Common myeloid progenitor, CD34-positive (primary cell): ENCODE measurements at regions not wholly inside any gene's neighbourhood (a gene's known extent, or its start where the extent isn't known, plus 50 kb on each side); places are given as distances from the start of the nearest gene placed in this dataset.

Source experiments
- CTCF ChIA-PET: fragments of 350-600 bp; sonication (Branson Sonifier 250); formaldehyde crosslinking; loops from one replicate; lab custom pipeline; 2021; ENCODE audit warnings: antibody characterized with exemption; lab: Charles Lee
- POLR2A ChIA-PET: fragments of 350-600 bp; sonication (Branson Sonifier 250); formaldehyde crosslinking; loops from one replicate; lab custom pipeline; 2021; ENCODE audit warnings: antibody characterized with exemption; lab: Charles Lee
- DNase-seq, 3 donors: peaks; one replicate each; pipeline versions ENCODE4 v3.0.0 to v3.0.0-alpha.2; 2013
- H3K27ac ChIP-seq, 2 experiments: 1 replicate in 1 of 2; 2 replicates in 1 of 2; pipeline ENCODE4 v1.7.0; 2013; ENCODE audit warnings: inconsistent platforms in 2 of 2, low read length in 2 of 2, mild to moderate bottlenecking in 2 of 2, low read depth in 1 of 2, moderate library complexity in 1 of 2; ENCODE audit not compliant: severe bottlenecking in 2 of 2, insufficient read depth in 1 of 2, poor library complexity in 1 of 2
- H3K27me3 ChIP-seq, 5 experiments: replicated peaks in 2 of 5; 1 replicate in 3 of 5; 2 replicates in 2 of 5; pipeline versions ENCODE4 v1.6.1 to v1.7.0; 2013; ENCODE audit warnings: low read length in 4 of 5, mild to moderate bottlenecking in 2 of 5, moderate library complexity in 2 of 5, inconsistent platforms in 1 of 5; ENCODE audit not compliant: insufficient read depth in 5 of 5, control insufficient read depth in 4 of 5
- H3K36me3 ChIP-seq, 4 experiments: 1 replicate in 2 of 4; 2 replicates in 2 of 4; pipeline versions ENCODE4 v1.6.1 to v1.7.0; 2013; ENCODE audit warnings: low read length in 3 of 4, control low read depth in 1 of 4, mild to moderate bottlenecking in 1 of 4; ENCODE audit not compliant: control insufficient read depth in 4 of 4, insufficient read depth in 4 of 4
- H3K4me1 ChIP-seq, 4 experiments: 1 replicate in 3 of 4; 2 replicates in 1 of 4; pipeline versions ENCODE4 v1.6.1 to v1.7.1; 2013; ENCODE audit warnings: low read length in 3 of 4, mild to moderate bottlenecking in 3 of 4, control low read depth in 1 of 4, inconsistent platforms in 1 of 4, moderate library complexity in 1 of 4; ENCODE audit not compliant: control insufficient read depth in 4 of 4, insufficient read depth in 4 of 4; ENCODE audit errors: control extremely low read depth in 1 of 4
- H3K4me3 ChIP-seq, 7 experiments: 1 replicate in 4 of 7; 2 replicates in 3 of 7; pipeline versions ENCODE4 v1.5.1 to v1.7.0; 2013; ENCODE audit warnings: mild to moderate bottlenecking in 7 of 7, low read length in 6 of 7, moderate library complexity in 6 of 7, inconsistent platforms in 2 of 7, low read depth in 2 of 7, control low read depth in 1 of 7; ENCODE audit not compliant: insufficient read depth in 4 of 7, control insufficient read depth in 1 of 7; ENCODE audit errors: extremely low read depth in 1 of 7
- H3K9me3 ChIP-seq, 5 experiments: 1 replicate in 4 of 5; 2 replicates in 1 of 5; pipeline versions ENCODE4 v1.6.1 to v1.7.1; 2013; ENCODE audit warnings: low read length in 4 of 5, mild to moderate bottlenecking in 2 of 5, inconsistent platforms in 1 of 5, low read depth in 1 of 5, moderate library complexity in 1 of 5; ENCODE audit not compliant: control insufficient read depth in 4 of 5, insufficient read depth in 2 of 5; ENCODE audit errors: control extremely low read depth in 1 of 5
- WGBS: methylation state at CpG from one replicate; pipeline ENCODE4 v1.1.5; 2013; ENCODE audit not compliant: insufficient coverage; 5-methylcytosine and 5-hydroxymethylcytosine counted together

DNA sequence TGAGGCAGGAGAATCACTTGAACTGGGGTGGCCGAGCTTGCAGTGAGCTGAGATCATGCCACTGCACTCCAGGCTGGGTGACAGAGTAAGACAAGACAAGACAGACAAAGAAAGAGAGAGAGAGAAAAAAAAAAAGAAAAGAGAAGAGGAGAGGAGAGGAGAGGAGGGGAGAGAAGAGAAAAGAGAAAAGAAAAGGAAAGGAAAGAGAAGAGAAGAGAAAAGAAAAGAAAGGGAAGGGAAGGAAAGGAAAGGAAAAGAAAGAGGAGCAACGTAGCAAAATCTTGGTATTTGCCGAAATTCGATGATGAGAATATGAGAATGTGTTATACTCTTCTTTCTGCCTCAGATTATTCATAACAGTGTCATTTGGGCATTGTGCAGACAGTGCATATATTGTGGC lies 101.2 kb upstream of the PFKP start:
- Histone ChIP-seq H3K27ac (no peak overlapping the region), H3K4me1 (no peaks in the 10 kb centered on the region), H3K36me3 (no peaks in the 10 kb centered on the region), H3K27me3 (peaks cover 0 to 1% (median 0%) of the 10 kb centered on the region in 5 experiments), H3K4me3 (no peak overlapping the region), H3K9me3 (no peaks in the 10 kb centered on the region)
- 69% methylated on average over 4 of the region's 4 CpGs for WGBS
- CTCF ChIA-PET = no interaction called here
- DNase-seq = no peak
- POLR2A ChIA-PET = no interaction called here

DNA sequence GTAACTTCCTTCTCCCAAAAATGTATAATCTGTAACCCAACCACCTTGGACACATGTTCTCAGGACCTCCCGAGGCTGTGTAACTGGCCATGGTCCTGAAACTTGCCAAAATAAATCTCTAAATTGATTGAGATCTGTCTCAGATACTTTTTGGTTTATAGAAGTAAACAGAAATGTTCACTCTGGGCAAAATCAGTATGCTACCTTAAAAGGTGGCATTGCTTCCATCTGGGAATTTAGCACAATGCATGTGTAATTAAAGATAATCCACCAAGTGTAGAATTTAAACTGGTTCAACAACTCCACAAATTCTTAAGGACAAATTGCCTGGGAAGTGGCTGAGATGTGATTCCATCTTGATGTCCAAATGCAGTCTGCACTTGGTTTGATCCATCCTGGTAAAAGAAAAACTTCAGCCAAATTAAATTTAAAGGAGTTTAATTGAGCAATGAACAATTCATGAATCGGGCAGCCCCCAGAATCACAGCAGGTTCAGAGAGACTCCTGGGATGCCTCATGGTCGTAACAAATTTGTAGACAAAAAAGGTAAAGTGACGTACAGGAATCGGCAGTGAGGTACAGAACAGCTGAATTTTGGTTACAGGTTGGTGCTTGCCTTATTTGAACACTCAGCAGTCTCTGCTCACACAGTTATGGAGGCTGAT lies 102.6 kb upstream of the PFKP start:
- WGBS = 100% methylated on average over 3 of the region's 5 CpGs
- H3K9me3 ChIP-seq = no peaks in the 10 kb centered on the region
- peaks cover 0 to 3% (median 1%) of the 10 kb centered on the region in 5 experiments for H3K27me3 ChIP-seq
- H3K4me3 ChIP-seq = no peak overlapping the region
- POLR2A ChIA-PET = no interaction called here
- peak in 2 of 3 donors; percentile 4 to 5 for DNase-seq
- no peaks in the 10 kb centered on the region for H3K36me3 ChIP-seq
- CTCF ChIA-PET = no interaction called here
- no peak overlapping the region for H3K27ac ChIP-seq
- no peaks in the 10 kb centered on the region for H3K4me1 ChIP-seq

DNA sequence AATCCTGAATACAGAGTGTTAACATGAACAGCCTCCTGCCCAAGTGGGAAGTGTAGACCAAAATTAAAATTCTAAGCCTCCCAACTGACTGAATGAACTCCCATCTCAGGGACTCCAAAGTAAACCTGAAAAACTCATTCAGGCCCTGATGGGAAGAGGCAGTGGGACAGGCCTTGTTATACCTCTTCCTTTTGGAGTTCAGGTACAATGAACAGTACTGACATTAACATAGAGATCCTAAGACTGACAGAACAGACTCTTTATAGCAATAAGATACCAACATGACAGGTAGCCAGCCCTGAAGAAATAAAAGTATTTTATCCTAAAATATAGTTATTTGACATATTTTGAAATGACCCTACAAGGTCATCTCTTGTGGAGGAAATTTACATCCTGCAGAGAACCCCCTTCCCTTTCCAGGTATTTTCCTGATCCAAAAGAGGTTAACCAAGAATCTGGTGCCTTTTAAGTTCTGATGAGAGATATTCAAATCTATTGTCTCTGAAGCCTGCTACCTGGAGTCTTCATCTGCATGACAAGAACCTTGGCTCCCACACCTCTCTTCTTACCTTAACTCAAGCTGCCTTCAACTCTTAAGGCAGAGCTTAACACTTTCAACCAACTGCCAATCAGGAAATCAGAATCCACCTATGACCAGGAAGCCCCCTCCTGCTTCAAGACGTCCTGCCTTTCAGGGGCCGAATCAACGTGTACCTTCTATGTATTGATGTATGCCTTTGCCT lies 103.3 kb upstream of the PFKP start:
- H3K4me3 ChIP-seq = no peak overlapping the region
- H3K27me3 ChIP-seq = peaks cover 0 to 3% (median 1%) of the 10 kb centered on the region in 5 experiments
- no peaks in the 10 kb centered on the region for H3K9me3 ChIP-seq
- no CpG with 5 or more reads among the region's 3 CpGs for WGBS
- CTCF ChIA-PET = no interaction called here
- DNase-seq = no peak
- H3K36me3 ChIP-seq = no peaks in the 10 kb centered on the region
- no peaks in the 10 kb centered on the region for H3K4me1 ChIP-seq
- H3K27ac ChIP-seq = no peak overlapping the region
- POLR2A ChIA-PET = no interaction called here

DNA sequence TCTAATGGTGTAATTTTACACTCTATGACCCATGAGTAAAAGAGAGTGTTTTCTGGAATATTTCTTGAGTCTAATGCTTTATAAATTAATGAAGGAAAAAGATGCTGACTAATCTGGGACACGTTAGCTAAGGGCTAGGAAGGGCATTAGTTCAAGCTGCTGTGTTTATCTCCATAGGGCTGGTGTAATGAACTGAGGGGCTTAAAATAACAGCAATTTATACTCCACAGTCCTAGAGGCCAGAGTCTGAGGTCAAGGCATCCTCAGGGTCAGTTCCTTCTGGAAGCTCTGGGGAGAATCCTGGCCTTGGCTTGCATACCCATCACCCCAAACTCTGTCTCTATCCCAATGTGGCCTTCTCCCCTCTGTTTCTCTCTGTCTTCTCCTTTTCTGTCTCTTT lies 105.2 kb upstream of the PFKP start:
- no peaks in the 10 kb centered on the region for H3K36me3 ChIP-seq
- peaks cover 0 to 3% (median 1%) of the 10 kb centered on the region in 5 experiments for H3K27me3 ChIP-seq
- H3K4me1 ChIP-seq = no peaks in the 10 kb centered on the region
- no peak for DNase-seq
- no peak overlapping the region for H3K27ac ChIP-seq
- no peaks in the 10 kb centered on the region for H3K9me3 ChIP-seq
- ChIA-PET CTCF (no interaction called here), POLR2A (no interaction called here)
- WGBS = 83% methylated on average over 1 of the region's 1 CpG
- H3K4me3 ChIP-seq = no peak overlapping the region

DNA sequence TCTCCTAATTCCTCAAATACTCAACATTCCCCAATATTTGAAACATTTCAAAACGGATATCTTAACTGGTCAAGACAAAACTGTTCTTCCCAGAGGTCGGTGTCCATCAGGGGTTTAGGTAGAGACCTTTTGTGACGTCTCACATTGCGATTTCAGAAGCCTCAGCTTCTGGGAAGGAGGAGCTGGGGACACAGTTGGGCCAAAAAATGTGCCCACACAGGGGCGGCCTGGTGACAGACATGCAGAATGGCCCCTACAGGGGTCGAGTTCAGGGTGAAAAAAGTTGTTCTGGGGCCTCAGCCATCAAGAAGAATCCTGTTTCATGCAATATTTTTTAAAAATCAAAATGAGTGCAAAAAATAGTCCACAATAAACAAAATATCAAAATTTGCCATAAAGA lies 108.7 kb upstream of the PFKP start:
- H3K27me3 ChIP-seq = peaks cover 0 to 10% (median 1%) of the 10 kb centered on the region in 5 experiments
- ChIA-PET CTCF (no interaction called here), POLR2A (no interaction called here)
- no peaks in the 10 kb centered on the region for H3K4me1 ChIP-seq
- 89% methylated on average over 4 of the region's 6 CpGs for WGBS
- H3K27ac ChIP-seq = no peak overlapping the region
- no peaks in the 10 kb centered on the region for H3K36me3 ChIP-seq
- DNase-seq = no peak
- no peaks in the 10 kb centered on the region for H3K9me3 ChIP-seq
- H3K4me3 ChIP-seq = no peak overlapping the region

DNA sequence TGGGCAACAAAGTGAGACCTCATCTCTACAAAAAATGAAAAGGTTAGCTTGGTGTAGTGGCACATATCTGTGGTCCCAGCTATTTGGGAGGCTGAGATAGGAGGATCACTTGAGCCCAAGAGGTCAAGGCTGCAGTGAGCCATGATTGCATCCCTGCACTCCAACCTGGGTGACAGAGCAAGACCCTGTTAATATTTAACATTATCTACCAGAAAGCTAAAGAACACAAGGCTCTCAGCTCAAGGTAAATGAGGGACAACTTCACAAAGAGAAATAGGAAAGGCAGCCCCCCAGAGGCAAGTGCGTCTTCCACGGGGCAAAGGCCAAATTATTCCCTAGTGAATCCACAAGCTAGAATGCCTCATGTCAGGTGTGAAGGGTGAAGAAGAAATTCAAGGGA lies 109.6 kb upstream of the PFKP start:
- ChIA-PET CTCF (no interaction called here), POLR2A (no interaction called here)
- H3K27me3 ChIP-seq = peaks cover 0 to 10% (median 4%) of the 10 kb centered on the region in 5 experiments
- no peaks in the 10 kb centered on the region for H3K4me1 ChIP-seq
- DNase-seq = no peak
- no peak overlapping the region for H3K27ac ChIP-seq
- WGBS = 100% methylated on average over 1 of the region's 2 CpGs
- H3K9me3 ChIP-seq = no peaks in the 10 kb centered on the region
- H3K4me3 ChIP-seq = no peak overlapping the region
- no peaks in the 10 kb centered on the region for H3K36me3 ChIP-seq

DNA sequence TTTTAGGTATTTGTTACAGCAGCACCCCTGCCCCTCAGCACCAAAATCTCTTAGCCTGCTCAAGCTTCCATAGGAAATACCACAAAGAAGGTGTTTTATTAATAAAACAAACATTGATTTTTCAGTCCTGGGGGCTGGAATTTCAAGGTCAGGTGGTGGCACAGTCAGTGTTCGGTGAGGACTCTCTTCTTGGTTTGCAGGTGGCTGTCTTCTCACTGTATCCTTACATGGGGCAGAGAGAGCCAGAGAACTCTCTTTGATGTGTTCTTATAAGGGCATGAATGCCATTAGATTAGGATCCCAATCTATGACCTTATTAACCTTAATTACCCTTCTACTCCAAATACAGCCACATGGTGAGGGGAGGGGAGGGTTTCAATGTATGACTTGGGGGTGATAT lies 112.3 kb upstream of the PFKP start:
- H3K36me3 ChIP-seq = no peaks in the 10 kb centered on the region
- no peak overlapping the region for H3K27ac ChIP-seq
- ChIA-PET CTCF (interaction anchor here (1.2 kb wide), 1 partner anchor 88 kb away, joined by 3 read pairs; no protein-coding TSS in a partner anchor), POLR2A (no interaction called here)
- DNase-seq = no peak
- no peak overlapping the region for H3K4me3 ChIP-seq
- H3K4me1 ChIP-seq = no peaks in the 10 kb centered on the region
- H3K9me3 ChIP-seq = no peaks in the 10 kb centered on the region
- 88% methylated on average over 1 of the region's 1 CpG for WGBS
- peaks cover 0 to 10% (median 3%) of the 10 kb centered on the region in 5 experiments for H3K27me3 ChIP-seq
